ENCODE measurements at regions not wholly inside any gene's neighbourhood (a gene's known extent, or its start where the extent isn't known, plus 50 kb on each side); places are given as distances from the start of the nearest gene placed in this dataset.

- no peak overlapping the region for H3K4me3 ChIP-seq
These were observed 120.0 kb upstream of the OSR1 start for GRCh38 chr2:19478409-19478808.

GRCh38 chr2:19476327-19476726 lies 117.9 kb upstream of the OSR1 start:
- TF ChIP-seq CTCF (IDR thresholded peaks at IDR 0.05), result no peak
- no peak overlapping the region for H3K27ac ChIP-seq
- no peak for DNase-seq (ENCODE audit: low spot score)
- no peak overlapping the region for H3K4me3 ChIP-seq

More at GRCh38 chr2:19478409-19478808, 120.0 kb upstream of the OSR1 start:
- TF ChIP-seq CTCF (IDR thresholded peaks at IDR 0.05), result no peak
- DNase-seq (ENCODE audit: low spot score), result no peak
- H3K27ac ChIP-seq, result no peak overlapping the region

DNA sequence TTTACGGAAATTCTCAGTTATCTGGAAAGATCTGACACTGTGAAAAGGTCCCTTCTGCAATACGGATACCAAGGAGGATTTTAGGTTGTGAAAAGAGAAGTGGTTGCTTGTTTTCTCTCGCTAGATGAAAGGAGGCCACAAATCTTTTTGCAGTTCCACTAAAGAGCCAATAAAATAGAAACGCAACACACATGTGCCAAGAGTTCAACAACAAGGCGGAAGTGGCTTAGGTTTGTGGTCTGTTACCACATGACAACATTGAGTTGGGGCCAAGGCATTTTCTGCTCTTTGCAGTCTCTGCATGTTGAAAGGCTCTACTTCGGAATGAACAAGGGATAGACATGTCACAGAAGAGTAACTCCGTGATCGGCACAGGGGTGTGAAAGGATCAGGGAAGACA lies 115.7 kb upstream of the OSR1 start:
- no peak for TF ChIP-seq CTCF (IDR thresholded peaks at IDR 0.05)
- no peak overlapping the region for H3K4me3 ChIP-seq
- DNase-seq (ENCODE audit: low spot score), result no peak
- no peak overlapping the region for H3K27ac ChIP-seq

GRCh38 chr2:19473350-19473749 lies 114.9 kb upstream of the OSR1 start:
- DNase-seq (ENCODE audit: low spot score), result no peak
- no peak for TF ChIP-seq CTCF (IDR thresholded peaks at IDR 0.05)
- H3K4me3 ChIP-seq, result no peak overlapping the region
- H3K27ac ChIP-seq, result no peak overlapping the region

DNA sequence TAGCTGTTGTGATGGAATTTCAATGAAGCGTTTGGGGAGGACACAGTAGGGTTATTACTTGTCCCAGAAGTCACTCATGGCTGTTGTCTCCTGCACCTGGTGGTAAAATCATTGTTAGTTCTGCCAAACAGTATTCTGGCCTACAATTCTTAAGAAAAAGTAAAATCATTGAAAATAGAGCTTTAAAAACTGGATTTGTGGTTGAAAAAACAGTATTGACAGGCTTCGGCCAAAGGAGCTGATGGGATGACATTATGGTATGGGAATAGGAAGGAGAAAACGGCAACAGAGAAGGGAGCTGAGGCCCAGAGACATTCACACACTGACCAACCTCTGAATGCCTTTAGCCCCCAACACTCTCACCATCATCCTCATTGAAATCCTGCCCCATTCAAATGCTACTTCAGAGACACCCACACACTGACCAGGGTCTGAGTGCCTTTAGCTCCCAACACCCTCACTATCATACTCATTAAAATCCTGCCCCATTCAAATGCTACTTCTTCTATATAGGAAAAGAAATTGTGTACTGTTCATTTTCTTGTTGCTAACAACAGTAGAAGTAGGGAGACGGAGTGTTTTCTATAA lies 114.1 kb upstream of the OSR1 start:
- DNase-seq (ENCODE audit: low spot score), result no peak
- Histone ChIP-seq H3K4me3 (no peak overlapping the region), H3K27ac (no peak overlapping the region)
- TF ChIP-seq CTCF (IDR thresholded peaks at IDR 0.05), result no peak

GRCh38 chr2:19471491-19471890 lies 113.1 kb upstream of the OSR1 start:
- no peak for DNase-seq (ENCODE audit: low spot score)
- no peak overlapping the region for H3K4me3 ChIP-seq
- no peak overlapping the region for H3K27ac ChIP-seq
- TF ChIP-seq CTCF (IDR thresholded peaks at IDR 0.05), result no peak

GRCh38 chr2:19465978-19466377 lies 107.6 kb upstream of the OSR1 start:
- no peak for TF ChIP-seq CTCF (IDR thresholded peaks at IDR 0.05)
- no peak for DNase-seq (ENCODE audit: low spot score)
- H3K27ac ChIP-seq, result no peak overlapping the region
- H3K4me3 ChIP-seq, result no peak overlapping the region
